Neural progenitor cell (in vitro differentiated cells): ENCODE measurements at regions not wholly inside any gene's neighbourhood (a gene's known extent, or its start where the extent isn't known, plus 50 kb on each side); places are given as distances from the start of the nearest gene placed in this dataset.

Experiments used
- EZH2 ChIP-seq: fragments of 200-600 bp; sonication (generic); IDR thresholded peaks from 2 replicates; pipeline ENCODE4 v1.6.1; 2017; ENCODE audit warnings: antibody characterized with exemption, mild to moderate bottlenecking, moderate library complexity
- EZH2phosphoT487 ChIP-seq: fragments of 200-600 bp; sonication (generic); IDR thresholded peaks from 2 replicates; pipeline ENCODE4 v1.6.1; 2017; ENCODE audit warnings: antibody characterized with exemption
- TF ChIP-seq, protein P1 (sequence below): fragments of 200-600 bp; sonication (generic); IDR thresholded peaks from 2 replicates; pipeline ENCODE4 v1.5.1; 2017; ENCODE audit warnings: antibody characterized with exemption, mild to moderate bottlenecking

DNA sequence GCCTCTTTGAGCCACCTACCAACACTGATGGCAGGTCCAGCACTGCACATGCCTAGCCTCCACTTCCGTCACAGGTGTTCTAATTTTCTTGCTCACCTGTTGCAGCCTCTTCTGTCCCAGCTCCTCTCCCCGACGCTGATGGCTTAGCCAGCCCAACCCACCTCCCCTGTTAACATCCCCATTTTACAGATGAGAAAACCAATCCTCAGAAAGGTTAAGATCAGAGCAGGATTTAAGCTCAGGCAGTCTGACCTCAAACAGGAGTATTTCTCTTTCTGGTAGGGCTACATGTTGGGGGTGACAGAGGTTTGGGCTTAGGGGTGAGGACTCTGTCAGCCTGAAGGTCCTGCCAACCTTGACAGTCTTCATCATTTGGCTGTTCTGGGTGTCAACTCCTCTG, 74.5 kb upstream of the PITX1 start:
- TF ChIP-seq, protein P1, sequence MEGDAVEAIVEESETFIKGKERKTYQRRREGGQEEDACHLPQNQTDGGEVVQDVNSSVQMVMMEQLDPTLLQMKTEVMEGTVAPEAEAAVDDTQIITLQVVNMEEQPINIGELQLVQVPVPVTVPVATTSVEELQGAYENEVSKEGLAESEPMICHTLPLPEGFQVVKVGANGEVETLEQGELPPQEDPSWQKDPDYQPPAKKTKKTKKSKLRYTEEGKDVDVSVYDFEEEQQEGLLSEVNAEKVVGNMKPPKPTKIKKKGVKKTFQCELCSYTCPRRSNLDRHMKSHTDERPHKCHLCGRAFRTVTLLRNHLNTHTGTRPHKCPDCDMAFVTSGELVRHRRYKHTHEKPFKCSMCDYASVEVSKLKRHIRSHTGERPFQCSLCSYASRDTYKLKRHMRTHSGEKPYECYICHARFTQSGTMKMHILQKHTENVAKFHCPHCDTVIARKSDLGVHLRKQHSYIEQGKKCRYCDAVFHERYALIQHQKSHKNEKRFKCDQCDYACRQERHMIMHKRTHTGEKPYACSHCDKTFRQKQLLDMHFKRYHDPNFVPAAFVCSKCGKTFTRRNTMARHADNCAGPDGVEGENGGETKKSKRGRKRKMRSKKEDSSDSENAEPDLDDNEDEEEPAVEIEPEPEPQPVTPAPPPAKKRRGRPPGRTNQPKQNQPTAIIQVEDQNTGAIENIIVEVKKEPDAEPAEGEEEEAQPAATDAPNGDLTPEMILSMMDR = no peak
- TF ChIP-seq EZH2 (no peak), EZH2phosphoT487 (no peak)
